Stomach (tissue), 4 donors: ENCODE measurements at regions not wholly inside any gene's neighbourhood (a gene's known extent, or its start where the extent isn't known, plus 50 kb on each side); places are given as distances from the start of the nearest gene placed in this dataset.

Experiments used
- CTCF ChIP-seq, 7 experiments: fragments of 450-650 bp in 4 of 7; fragments of 200-600 bp in 3 of 7; sonication (generic) in 3 of 7; IDR thresholded peaks; one replicate each; pipeline ENCODE4 v1.5.1; 2016 to 2019; ENCODE audit warnings: antibody characterized with exemption in 7 of 7, control low read depth in 2 of 7, mild to moderate bottlenecking in 1 of 7
- EP300 ChIP-seq: sonication (generic); formaldehyde crosslinking; IDR thresholded peaks from one replicate; pipeline ENCODE4 v1.6.1; 2017; ENCODE audit warnings: antibody characterized with exemption
- POLR2A ChIP-seq, 4 donors: fragments of 450-650 bp; IDR thresholded peaks; one replicate each; pipeline ENCODE4 v1.6.1; 2016; ENCODE audit warnings: antibody characterized with exemption in 4 of 4, control low read depth in 2 of 4, mild to moderate bottlenecking in 1 of 4, moderate library complexity in 1 of 4
- POLR2AphosphoS5 ChIP-seq, 3 donors: sonication (generic); formaldehyde crosslinking; IDR thresholded peaks; one replicate each; pipeline ENCODE4 v1.6.1; 2016; ENCODE audit warnings: antibody characterized with exemption in 3 of 3

- TF ChIP-seq EP300 (no peak), CTCF (IDR thresholded peaks at IDR 0.05) (no peak), POLR2AphosphoS5 (IDR thresholded peaks at IDR 0.05) (no peak), POLR2A (IDR thresholded peaks at IDR 0.05) (no peak)
These were observed 403.7 kb upstream of the TRAM1L1 start for GRCh38 chr4:117489107-117489506.
